AG09319 (cell line): ENCODE measurements at regions not wholly inside any gene's neighbourhood (a gene's known extent, or its start where the extent isn't known, plus 50 kb on each side); places are given as distances from the start of the nearest gene placed in this dataset.
A peak's percentile ranks its signal among the peaks of the same experiment; 100 is the strongest.
"Not testable (repeated sequence)": the region's sequence is repeated elsewhere in the genome, so short reads cannot be mapped to it uniquely, and the experiment has no call there.

ENCODE experiments used
- DNase-seq: peaks from one replicate; pipeline ENCODE4 v3.0.0-alpha.2; 2010; ENCODE audit warnings: low read depth; ENCODE audit errors: extremely low read depth
- TF ChIP-seq, protein P1 (sequence below): IDR thresholded peaks from 2 replicates; pipeline ENCODE4 v1.5.1; 2011; ENCODE audit warnings: low read depth, mild to moderate bottlenecking, inconsistent platforms, low read length, moderate library complexity

GRCh38 chr6:9699888-9700287, 715.0 kb downstream of the TFAP2A start:
- TF ChIP-seq, protein P1, sequence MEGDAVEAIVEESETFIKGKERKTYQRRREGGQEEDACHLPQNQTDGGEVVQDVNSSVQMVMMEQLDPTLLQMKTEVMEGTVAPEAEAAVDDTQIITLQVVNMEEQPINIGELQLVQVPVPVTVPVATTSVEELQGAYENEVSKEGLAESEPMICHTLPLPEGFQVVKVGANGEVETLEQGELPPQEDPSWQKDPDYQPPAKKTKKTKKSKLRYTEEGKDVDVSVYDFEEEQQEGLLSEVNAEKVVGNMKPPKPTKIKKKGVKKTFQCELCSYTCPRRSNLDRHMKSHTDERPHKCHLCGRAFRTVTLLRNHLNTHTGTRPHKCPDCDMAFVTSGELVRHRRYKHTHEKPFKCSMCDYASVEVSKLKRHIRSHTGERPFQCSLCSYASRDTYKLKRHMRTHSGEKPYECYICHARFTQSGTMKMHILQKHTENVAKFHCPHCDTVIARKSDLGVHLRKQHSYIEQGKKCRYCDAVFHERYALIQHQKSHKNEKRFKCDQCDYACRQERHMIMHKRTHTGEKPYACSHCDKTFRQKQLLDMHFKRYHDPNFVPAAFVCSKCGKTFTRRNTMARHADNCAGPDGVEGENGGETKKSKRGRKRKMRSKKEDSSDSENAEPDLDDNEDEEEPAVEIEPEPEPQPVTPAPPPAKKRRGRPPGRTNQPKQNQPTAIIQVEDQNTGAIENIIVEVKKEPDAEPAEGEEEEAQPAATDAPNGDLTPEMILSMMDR, result no peak

GRCh38 chr6:9697263-9697931, 717.5 kb downstream of the TFAP2A start:
- no peak for DNase-seq
- TF ChIP-seq, protein P1, result no peak

More at GRCh38 chr6:9699888-9700287, 715.0 kb downstream of the TFAP2A start:
- peak; percentile 0 for DNase-seq

DNA sequence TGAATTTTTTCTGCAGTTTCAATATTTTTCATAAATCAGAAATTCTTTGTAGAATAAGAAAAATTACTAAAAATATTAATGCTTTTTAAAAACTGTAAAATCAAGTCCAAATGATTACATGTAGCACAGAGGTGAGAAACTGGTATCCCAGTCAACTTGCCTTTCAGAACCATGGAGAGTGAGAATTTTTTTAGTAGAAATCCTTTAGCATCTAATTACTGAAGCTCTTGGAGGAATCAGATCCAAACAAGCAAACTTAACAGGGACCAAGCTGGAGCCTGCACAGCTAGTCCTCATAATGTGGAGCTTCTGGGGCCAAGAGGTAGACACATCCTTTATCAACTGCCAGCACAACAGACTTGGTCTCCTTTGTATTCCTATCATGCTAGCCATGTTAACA, 724.5 kb downstream of the TFAP2A start:
- TF ChIP-seq, protein P1, result no peak
- no peak for DNase-seq

DNA sequence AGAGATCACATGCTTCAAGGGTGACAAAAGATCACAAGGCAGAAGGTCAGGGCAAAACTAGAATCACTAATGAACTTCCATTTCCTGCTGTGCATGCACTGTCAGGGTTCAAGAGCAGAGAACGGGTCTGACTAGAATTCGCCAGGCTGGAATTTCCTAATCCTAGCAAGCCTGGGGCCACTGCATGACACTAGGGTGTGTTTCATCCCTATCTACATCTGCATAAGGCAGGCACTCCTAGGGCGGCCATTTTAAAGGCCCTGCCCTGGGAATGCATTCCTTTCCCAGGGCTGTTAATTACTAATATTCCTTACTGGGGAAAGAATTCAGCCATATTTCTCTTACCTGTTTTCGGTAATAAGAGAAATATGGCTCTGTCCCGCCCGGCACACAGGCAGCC, 734.1 kb downstream of the TFAP2A start:
- not testable (repeated sequence) for DNase-seq

- TF ChIP-seq, protein P1, result no peak
- no peak for DNase-seq
Measured at GRCh38 chr6:9675122-9675521, 739.8 kb downstream of the TFAP2A start.

DNA sequence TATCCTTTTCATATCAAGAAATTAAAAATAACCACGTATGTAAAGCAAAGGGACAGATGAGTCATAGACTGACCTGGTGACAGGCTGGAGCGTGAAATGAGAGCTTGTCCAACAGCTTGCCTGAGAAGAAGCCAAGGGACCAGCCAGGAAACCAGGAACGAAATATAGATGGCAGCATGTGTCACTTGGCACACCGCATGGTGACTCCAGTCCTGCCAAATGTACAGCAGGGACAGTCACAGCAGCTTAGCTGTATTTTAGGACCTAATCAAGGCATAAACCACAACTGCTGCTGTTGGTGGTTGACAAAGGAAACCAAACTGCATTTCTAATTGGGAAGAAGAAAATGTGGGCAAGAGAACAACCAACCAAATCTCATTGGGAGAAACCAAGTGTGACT, 755.0 kb downstream of the TFAP2A start:
- DNase-seq, result no peak
- TF ChIP-seq, protein P1, result no peak

DNA sequence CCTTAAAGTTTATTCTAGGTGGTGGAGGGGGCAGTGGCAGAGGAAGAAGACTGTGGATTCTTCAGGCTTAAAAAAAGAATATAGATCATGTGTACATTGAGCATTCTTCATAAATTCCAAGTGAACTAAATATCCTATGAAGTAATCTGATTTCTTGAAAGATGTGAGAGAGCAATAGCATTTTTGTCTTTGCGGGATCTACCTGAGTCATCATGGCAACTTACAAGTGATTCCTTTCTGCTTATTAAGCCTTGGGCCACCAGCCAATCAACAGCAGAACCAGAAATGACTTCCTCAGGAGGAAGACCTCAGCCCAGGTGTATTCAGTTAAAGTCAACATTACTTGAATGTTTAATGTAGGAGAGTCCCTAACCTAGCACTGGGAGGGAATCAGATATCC, 756.9 kb downstream of the TFAP2A start:
- TF ChIP-seq, protein P1, result no peak
- no peak for DNase-seq

- TF ChIP-seq, protein P1, result no peak
- no peak for DNase-seq
Measured at GRCh38 chr6:9647599-9647998, 767.3 kb downstream of the TFAP2A start.
